Myocyte (in vitro differentiated cells): ENCODE measurements at regions not wholly inside any gene's neighbourhood (a gene's known extent, or its start where the extent isn't known, plus 50 kb on each side); places are given as distances from the start of the nearest gene placed in this dataset.
"Not testable (repeated sequence)": the region's sequence is repeated elsewhere in the genome, so short reads cannot be mapped to it uniquely, and the experiment has no call there.

ENCODE experiments used
- DNase-seq: peaks from one replicate; pipeline ENCODE4 v3.0.0-alpha.2; 2012; ENCODE audit warnings: low read depth

DNA sequence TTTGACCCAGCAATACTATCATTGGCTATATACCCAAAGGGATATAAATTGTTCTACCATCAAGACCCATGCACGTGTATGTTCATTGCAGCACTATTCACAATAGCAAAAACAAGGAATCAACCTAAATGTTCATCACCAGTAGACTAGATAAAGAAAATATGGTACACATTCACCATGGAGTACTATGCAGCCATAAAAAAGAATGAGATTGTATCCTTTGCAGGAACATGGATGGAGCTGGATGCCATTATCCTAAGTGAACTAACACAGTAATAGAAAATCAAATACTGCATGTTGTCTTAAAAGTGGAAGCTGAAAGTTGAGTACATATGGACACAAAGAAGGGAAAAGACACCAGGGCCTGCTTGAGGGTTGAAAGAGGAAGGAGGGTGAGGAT, 803.1 kb upstream of the PCDH10 start:
- DNase-seq, result no peak

DNA sequence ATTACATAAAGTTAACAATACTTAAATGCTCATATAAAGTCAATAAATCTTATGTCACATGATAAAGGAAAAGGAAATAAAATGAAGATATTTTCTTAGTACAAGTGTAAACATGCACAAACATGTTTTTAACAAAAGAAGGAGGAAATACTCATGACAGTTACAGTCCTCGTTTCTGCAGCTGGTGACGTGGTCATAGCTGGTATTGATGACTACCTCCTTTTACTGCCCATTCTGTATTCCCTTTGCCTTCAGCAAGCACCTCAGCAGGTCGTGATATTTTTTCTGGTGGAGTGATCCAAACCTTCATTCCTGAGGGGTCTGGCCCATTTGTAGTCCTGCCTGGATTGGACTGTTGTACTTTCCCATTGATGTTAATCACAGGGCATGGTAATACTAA, 797.5 kb upstream of the PCDH10 start:
- not testable (repeated sequence) for DNase-seq

DNA sequence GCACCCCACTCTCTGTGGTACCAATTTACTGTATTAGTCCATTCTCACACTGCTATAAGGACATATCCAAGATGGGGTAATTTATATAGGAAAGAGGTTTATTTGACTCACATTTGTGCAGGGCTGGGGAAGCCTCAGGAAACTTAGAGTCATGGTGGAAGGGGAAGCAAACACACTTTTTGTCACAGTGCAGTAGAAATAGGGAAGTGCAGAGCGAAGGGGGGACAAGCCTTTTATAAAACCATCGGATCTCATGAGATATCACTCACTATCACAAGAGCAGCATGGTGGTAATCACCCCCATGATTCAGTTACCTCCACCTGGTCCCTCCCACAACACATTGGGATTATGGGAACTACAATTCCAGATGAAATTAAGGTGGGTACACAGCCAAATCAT, 766.9 kb upstream of the PCDH10 start:
- DNase-seq, result no peak

DNA sequence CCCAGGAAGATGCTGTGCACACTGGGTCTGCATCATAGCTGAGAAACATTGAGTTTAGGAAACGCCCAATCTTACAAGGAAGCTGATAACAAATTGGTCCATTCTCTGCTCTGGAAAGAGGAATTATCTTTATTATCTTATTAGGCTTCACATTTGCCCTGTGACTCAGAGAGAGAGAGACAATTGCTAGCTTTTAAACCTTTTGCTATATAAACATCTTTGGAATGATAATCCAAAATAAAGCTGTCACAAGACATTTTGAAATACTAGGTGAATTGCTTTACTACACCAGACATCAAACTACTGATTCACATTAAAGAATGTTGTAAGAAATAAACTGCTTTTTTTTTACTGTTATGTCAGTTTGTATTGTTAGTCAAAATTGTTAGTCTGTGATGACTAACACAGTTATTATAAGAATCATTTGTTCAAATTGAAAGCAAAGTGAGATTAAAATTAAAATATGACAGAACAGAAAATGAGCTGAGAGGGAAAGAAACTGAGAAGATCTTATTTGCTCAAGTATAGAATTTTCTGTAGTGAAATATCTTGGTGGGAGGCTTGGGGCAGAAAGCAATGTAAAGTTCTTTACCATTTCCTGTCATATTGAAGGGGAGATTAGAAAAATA, 765.4 kb upstream of the PCDH10 start:
- no peak for DNase-seq

DNA sequence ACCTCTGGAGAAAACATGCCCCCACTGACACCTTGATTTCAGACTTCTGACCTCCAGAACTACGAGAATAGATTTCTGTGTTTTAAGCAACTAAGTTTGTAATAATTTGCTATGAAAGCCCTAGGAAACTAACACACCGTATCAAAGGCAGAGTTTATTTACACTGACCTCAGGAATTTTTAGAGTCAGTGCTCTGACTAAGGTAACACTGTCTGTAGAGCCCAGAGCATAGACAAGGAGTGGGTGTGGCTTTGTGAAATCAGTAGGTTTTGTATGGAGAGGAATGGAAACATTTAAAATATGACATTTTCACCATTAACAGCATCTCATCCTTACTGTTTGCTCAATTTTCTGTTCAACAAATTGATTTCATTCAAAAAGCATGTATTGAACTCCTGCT, 764.4 kb upstream of the PCDH10 start:
- no peak for DNase-seq

DNA sequence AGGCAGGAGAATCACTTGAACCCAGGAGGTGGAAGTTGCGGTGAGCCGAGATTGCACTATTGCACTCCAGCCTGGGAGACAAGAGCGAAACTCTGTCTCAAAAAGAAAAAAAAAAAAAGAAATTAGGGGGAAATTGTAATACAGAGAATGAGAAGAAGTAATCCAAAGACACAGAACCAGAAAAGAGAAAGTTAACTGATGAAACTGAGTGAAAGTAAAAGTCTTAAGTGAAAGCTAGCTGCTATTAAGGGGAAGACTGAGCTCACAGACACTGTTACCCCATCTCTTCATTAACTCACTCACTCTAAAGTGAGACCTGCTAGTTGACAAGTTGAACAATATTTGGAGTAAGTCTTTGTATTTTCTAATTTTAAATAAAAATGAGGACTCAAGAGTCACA, 763.0 kb upstream of the PCDH10 start:
- DNase-seq, result no peak

DNA sequence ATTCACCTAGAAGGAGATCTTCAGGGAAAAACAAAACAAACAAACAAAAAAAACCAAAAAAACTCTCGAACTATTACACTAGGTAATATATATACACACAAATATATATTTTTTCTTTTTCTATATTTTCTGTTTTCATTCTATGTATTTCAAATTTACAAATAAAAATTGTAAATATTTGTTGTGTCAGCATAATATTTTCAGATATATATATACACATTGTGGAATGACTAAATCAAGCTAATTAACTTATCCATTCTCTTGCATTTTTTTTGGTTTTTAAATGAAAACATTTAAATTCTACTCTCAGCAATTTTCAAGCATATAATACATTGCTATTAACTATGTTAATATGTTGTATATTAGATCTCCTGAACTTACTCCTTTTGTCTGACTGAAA, 762.0 kb upstream of the PCDH10 start:
- DNase-seq, result no peak

DNA sequence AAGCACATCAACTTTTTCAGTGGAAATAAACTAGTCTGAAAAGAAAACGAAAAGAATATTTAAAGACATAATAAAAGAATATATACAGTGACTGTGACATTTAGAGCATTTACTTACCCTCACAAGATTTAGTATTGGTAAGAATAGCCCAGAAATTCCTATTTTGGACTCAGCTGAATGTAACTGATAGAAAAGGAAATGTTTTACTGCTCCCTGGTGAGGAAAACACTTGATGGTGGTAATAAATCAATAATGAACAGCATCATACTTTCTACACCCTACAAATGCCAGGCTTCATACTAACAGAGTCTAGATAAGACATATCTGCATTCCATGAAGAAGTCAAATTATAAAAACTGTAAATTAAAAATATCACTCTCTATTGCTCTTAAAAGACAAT, 753.5 kb upstream of the PCDH10 start:
- DNase-seq, result no peak

DNA sequence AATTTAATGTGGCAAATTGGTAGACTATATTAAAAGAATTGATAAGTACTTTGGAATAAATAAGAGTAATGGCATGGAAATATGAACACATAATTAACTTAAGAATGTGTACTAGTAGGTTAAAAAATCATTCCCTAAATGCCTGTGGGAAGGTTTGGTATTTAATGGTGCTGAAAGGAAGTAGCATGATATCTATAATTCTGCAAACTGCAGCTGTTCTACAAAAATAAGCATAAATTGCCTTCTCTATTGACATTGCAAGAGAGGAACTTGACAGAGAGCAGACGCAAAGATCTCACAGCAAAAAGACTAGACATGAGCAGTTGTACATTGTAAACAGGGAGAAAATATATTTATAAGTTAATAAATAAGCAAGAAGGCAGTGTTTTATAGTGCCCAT, 752.5 kb upstream of the PCDH10 start:
- no peak for DNase-seq

DNA sequence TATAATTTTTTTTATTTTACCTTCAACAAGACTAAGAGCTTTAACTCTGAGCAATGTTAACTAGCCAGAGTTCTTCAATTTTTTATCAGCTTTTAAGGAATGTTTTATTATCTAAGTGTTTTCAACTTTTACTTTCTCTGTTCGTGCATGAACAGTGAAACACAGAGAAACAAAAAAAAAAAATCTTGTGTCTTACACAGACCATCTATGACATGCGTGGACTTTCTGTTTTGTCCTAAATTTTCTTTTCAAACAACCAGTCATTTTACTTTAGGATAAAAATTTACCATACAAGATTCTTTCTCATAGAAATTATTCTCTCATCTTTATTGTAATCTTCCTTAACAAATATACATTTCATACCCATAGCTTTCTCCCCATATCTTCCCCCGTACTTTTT, 731.9 kb upstream of the PCDH10 start:
- DNase-seq, result no peak

DNA sequence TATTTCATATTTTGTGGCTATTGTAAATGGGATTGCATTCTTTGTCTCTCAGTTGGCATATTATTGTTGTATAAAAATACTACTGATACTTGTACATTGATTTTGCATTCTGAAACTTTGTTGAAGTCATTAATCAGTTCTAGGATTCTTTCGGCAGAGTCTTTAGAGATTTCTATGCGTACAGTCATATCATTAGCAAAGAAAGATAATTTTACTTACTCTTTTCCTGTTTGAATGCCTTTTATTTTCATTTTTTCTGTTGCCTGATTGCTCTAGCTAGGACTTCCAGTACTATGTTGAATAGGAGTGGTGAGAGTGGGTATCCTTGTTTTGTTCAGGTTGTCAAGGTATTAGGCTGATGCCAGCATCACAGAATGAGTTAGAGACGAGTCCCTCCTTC, 722.0 kb upstream of the PCDH10 start:
- no peak for DNase-seq

DNA sequence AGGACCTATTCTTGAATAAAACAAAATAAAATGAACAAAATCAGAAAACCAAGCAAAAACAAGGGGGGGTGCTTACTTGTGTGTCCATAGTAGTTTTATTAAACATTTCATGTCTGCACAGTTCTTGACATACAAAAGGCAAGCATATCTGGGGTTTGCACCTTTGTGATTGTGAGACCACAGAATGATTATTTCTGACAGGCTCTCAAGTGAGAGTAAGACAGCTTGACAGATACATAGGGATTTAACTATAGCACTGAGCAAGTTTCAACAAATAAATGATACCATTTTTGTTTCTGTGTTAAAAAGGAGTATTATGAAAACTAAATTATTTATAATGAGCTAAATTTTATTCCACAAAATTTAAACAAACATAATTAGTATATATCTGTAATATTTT, 712.0 kb upstream of the PCDH10 start:
- DNase-seq, result no peak

DNA sequence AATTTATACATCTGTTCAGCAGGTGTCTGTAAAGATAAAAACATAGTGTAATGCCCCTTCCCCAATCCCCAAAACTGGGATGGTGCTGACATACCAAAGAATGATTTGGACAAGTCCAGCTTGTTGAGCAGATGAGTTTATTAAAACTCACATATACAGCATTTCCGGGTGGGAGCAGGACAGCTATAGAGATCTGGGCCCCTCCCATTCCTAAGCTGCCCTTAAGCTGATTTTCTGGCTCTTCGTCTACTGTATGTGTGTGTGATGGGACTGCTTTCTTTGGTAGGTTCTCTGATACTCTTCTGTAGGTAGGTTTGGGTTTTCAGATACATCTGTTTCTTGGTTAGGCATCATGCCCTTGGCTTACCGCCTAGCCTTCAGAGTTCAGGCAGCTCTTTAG, 703.7 kb upstream of the PCDH10 start:
- no peak for DNase-seq

DNA sequence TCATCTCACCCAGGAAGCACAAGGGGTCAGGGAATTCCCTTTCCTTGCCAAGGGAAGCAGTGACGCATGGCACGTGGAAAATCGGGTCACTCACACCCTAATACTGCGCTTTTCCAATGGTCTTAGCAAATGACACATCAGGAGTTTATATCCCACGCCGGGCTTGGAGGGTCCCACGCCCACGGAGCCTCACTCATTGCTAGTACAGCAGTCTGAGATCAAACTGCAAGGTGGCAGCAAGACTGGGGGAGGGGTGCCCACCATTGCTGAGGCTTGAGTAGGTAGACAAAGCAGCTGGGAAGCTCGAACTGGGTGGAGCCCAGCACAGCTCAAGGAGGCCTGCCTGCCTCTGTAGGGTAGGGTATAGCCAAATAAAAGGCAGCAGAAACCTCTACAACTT, 691.1 kb upstream of the PCDH10 start:
- DNase-seq, result not testable (repeated sequence)

DNA sequence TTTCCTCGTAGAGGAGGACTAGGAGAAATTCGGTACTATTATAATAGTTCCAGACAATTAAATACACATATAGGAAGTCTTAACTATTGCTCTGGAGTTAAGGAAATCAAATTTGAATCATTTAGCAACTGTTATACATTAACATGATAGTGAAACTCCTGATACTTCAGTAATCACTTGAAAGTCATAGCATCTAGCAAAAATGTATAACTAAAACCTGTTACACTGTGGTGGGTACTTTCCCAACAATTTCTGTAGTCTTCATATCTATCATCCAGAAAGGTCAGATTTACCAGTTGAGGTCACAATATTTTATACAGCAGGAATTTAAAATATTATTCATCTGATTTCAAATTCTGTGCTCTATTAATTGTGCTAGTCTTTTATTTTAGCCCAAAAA, 669.6 kb upstream of the PCDH10 start:
- DNase-seq, result no peak

DNA sequence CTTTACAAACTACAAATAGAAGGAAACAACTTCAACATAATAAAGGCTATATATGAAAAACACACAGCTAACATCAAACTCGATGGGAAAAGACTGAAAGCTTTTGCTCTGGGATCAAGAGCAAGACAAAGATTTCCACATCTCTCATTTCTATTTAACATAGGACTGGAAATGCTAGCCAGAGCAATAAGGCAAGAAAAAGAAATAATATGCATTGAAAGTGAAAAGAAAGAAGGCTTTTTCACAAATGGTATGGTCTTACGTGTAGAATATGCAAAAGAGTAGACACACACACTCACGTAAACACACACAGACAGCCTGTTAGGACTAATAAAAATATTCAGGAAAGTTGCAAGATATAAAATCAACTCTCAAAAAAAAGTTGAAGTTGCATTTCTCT, 660.5 kb upstream of the PCDH10 start:
- DNase-seq, result no peak

DNA sequence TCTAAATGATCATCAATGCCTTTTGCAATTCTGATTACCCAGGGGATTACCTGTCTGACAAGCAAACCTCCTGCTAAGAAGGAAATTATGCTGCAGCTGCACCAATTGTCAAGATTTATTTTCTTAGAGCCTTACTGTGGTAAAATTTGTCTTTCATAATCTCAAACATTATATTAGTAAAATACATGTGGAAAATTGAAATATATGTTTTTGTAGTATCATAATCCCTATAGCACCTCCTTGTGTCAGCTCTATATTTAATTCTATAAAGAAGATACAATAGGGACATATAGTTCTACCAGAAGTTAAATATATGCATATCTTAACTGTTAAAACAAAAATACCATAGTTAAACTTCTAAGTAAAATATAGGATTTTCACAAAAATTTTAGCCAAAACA, 655.6 kb upstream of the PCDH10 start:
- no peak for DNase-seq

DNA sequence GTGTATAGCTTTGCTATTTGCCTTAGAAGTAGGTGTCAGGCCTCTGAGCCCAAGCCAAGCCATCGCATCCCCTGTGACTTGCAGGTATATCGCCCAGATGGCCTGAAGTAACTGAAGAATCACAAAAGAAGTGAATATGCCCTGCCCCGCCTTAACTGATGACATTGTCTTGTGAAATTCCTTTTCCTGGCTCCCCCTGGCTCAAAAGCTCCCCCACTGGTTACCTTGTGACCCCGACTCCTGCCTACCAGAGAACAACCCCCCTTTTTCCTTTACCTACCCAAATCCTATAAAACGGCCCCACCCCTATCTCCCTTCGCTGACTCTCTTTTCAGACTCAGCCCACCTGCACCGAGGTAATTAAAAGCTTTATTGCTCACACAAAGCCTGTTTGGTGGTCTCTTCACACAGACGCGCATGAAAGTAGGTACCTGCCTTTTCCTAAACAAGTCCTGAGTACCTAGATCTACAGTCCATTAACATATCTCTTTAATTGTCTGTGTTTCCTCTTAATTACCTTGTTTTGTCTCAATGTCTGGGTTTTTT, 653.8 kb upstream of the PCDH10 start:
- not testable (repeated sequence) for DNase-seq

DNA sequence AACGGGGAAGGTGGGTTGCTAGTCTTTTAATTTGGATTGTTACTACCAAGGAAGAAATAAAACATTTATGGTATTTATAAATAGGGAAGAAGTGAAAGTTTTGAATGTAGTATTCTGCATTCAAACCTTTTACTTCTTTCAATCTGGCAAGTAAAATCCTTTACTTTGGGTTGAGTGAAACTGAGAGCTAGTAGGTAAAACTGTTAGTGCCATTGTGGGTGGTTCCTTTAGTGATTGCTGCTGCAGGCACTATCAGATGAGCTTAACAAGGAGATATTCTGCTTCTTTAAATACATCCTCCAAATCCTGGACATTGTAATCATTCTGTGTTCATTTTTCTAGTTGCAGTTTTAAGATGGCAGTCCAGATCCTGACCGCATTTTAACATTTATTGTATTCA, 650.9 kb upstream of the PCDH10 start:
- no peak for DNase-seq

DNA sequence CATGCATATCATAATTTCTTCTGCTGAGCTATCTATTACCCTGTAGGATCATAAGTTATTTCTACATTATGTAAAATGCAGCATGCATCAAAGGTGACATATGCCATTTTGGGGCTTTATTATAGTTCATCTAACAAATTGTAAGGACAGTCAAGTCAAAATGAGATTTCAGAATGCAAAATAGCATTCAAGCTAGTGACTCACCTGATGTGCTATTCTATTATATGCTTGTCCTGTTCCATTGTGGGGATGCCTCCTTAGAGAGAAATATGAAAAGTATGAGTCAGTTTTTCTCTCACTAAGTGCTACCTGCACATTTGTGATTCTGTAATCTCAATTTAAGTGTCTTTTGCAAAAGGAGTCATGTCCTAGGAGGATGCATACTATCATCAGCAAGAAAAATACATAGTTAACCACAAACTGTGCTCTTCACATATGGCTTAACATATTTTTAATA, 647.0 kb upstream of the PCDH10 start:
- DNase-seq, result no peak

DNA sequence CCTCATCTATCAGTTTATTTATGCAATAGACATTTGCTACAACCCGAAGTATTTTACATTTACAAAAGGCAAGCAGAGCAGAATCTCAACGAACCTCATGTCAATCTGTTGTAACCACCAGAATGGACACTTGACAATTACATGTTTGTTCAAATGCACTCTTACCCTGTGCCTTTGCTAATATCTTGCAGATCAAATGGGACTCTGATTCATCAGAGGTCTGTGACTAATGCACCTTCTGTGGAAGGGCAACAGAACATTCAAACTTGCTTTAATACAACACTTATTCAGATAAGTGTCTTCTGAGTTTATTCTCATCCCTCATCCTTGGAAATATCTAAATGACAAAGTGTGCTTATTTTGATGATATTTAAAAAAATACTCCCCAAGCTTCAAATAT, 644.7 kb upstream of the PCDH10 start:
- DNase-seq, result no peak

DNA sequence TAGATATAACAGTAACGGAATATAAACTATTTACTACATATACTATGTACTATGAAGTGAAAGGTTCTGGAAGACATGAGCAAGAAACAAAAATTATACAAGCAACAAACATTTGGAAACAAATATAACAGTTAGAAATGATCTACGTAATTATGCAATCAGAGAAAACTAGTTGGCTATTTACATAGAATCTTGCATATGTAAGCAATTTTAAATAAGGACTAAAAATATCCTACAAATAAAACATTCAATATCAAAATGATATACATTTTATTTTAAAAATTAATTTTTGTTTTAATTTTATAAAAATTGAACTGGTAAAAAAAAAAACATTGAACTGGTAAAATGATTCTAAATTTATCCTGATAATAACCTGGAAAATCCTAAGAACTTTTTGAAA, 642.5 kb upstream of the PCDH10 start:
- no peak for DNase-seq

DNA sequence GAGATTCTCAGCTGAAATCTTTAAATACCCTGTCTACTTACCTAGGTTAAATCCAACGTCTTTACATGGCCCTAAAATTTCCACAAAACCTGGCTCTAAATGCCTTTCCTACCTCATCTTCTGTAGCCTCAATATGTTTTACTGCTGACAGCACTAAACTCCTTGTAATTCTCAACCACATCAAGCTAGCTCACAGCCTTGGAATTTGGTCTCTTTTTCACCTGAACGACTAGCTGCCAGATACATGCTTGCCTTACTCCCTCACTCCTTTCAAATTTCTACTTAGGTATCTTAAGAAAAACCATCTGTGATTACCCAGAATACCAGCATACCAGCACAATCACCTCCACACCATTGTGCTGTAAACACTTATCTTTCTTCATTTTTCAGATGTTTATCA, 635.6 kb upstream of the PCDH10 start:
- DNase-seq, result no peak

DNA sequence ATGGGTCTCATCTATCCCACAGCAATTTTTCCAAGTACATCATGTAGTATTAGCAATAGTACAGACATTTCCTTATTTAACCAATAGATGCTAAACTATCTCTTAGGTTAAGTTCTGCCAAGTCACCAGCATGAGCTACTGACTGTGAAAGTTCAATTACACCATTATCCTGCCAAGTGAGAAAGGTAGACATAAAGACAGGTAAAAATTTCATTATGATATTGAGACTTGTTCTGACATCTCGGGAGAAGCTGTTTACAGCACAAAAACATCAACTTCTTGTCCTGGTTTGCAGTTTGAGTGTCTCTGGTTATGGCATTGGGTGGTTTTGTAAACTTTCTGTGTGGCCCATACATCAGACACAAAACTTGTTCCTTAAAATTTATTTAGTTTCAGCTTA, 622.4 kb upstream of the PCDH10 start:
- no peak for DNase-seq
